ENCODE measurements at regions not wholly inside any gene's neighbourhood (a gene's known extent, or its start where the extent isn't known, plus 50 kb on each side); places are given as distances from the start of the nearest gene placed in this dataset.
"Not testable (repeated sequence)": the region's sequence is repeated elsewhere in the genome, so short reads cannot be mapped to it uniquely, and the experiment has no call there.

DNA sequence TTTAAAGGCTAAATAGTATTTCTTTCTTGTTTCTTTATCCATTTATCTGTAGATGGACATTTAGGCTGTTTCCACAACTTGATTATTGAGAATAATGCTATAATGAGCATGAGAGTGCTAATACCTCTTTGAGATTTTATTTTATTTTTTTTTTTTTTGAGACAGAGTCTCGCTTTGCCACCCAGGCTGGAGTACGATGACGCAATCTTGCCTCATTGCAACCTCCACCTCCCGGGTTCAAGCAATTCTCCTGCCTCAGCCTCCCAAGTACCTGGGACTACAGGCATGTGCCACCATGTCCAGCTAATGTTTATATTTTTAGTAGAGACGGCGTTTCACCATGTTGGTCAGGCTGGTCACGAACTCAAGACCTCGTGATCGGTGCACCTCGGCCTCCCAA is 366.5 kb upstream of the PODXL start:
- TF ChIP-seq, protein P1, sequence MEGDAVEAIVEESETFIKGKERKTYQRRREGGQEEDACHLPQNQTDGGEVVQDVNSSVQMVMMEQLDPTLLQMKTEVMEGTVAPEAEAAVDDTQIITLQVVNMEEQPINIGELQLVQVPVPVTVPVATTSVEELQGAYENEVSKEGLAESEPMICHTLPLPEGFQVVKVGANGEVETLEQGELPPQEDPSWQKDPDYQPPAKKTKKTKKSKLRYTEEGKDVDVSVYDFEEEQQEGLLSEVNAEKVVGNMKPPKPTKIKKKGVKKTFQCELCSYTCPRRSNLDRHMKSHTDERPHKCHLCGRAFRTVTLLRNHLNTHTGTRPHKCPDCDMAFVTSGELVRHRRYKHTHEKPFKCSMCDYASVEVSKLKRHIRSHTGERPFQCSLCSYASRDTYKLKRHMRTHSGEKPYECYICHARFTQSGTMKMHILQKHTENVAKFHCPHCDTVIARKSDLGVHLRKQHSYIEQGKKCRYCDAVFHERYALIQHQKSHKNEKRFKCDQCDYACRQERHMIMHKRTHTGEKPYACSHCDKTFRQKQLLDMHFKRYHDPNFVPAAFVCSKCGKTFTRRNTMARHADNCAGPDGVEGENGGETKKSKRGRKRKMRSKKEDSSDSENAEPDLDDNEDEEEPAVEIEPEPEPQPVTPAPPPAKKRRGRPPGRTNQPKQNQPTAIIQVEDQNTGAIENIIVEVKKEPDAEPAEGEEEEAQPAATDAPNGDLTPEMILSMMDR (conservative IDR thresholded peaks at IDR 0.05; ENCODE audit: low read length) = not testable (repeated sequence)
- not testable (repeated sequence) for TF ChIP-seq EZH2phosphoT487 (IDR thresholded peaks at IDR 0.05; ENCODE audit: borderline replicate concordance)
